GM03348 (cell line): ENCODE measurements at regions not wholly inside any gene's neighbourhood (a gene's known extent, or its start where the extent isn't known, plus 50 kb on each side); places are given as distances from the start of the nearest gene placed in this dataset.

Experiments used
- DNase-seq: peaks from one replicate; pipeline ENCODE4 v3.0.0; 2012; ENCODE audit warnings: low spot score

DNA sequence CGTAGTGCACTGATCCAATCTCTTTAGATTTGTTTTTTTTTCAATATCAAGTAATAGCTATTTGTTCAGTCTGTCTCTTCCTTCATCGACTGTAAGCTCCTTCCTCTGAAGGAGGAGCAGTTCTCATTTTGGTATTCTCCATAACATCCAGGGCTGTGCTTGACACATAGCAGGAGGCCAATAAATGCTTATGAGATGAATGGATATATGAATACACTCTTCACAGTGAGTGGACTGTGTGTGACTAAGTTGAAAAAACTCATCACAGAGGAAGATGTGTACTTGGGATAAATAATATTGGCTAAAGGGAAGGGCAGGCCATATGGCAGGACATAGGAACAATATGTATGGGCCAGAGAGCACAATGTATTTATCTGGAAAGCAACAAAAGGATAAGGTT is 205.3 kb upstream of the PRICKLE1 start:
- DNase-seq: no peak

GRCh38 chr12:42793166-42793565 is 203.6 kb upstream of the PRICKLE1 start:
- DNase-seq: no peak

DNA sequence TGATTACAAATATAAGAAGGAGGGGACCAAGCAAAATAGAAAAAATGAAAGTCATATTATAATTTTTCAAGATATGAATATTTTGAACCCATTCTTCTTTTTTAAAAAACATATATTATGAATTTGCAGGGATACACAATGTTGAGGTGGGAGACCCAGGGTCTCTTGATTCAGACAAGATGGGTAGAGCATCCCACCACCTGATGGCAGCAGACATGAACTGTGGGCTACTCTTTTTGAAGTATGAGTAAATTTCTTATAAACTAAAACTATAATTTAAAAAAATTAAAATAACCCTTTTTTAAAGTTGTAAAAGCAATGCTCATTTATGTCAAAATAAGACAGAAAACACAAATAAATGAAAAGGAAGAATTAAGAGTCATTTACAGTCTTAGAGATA is 202.7 kb upstream of the PRICKLE1 start:
- DNase-seq: no peak

DNA sequence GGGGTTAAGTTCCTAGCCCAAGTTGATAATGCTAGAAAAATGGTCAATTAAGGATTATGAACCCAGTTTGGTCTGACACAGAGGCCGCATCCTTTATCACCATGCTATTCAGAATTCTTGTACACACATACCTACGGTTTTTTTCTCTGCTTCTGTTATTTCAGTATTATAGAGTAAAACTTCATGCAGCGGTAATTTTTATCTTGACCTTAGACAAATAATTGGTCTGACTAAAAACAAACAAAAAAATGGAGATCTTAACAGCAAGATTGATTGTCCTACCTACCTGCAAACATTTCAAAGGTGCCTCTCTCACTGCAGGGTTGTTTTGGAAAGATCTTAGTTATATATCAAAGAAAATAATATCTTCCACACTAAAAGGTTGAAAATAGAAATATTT is 201.9 kb upstream of the PRICKLE1 start:
- DNase-seq: no peak

GRCh38 chr12:42790761-42791151 is 201.2 kb upstream of the PRICKLE1 start:
- peak; percentile 20 for DNase-seq

- DNase-seq: no peak
These were observed 200.5 kb upstream of the PRICKLE1 start for GRCh38 chr12:42789808-42790760.

- no peak for DNase-seq
These were observed 197.0 kb upstream of the PRICKLE1 start for GRCh38 chr12:42786400-42787148.

- no peak for DNase-seq
These were observed 196.4 kb upstream of the PRICKLE1 start for GRCh38 chr12:42785944-42786343.

DNA sequence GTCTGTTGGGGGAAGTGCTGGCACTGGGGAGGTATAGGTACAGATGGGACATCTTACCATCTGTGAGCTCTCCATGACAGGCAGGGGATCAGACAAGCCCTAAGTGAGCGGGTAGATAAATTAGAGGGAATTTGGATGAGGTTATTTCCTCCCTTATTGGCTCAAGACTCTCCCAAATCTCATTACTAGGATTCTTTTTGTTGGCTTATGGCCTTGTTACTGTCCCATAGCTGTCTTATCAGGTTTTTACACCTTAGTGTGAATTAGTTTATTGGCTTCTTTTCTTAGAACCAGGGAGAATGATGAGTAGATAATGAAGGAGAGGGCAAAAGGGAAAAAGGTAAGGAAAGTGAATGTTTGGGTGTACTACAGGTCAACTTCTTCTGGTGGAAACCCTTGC is 191.1 kb upstream of the PRICKLE1 start:
- DNase-seq: no peak

- peak; percentile 35 for DNase-seq
These were observed 189.8 kb upstream of the PRICKLE1 start for GRCh38 chr12:42779186-42779859.

GRCh38 chr12:42776396-42776795 is 186.8 kb upstream of the PRICKLE1 start:
- DNase-seq: no peak

DNA sequence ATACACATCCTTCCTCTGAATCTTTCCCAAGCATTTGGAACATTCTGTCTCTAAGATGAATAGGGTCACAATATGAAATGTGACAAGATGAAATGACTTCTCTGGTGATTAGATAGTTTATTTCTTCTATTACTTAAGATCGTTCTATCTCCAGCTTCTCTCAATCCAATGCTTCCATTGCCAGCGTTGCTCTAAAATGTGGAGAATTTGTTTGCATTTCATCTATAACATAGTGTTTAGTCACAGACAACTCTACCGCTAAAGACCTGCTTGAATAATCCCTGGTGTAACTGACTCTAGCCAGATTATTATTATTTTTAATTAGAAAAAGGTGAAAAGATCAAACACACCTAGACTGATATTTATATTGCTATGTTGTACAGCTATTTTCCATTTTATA is 184.7 kb upstream of the PRICKLE1 start:
- no peak for DNase-seq

- no peak for DNase-seq
These were observed 180.7 kb upstream of the PRICKLE1 start for GRCh38 chr12:42770261-42770660.

DNA sequence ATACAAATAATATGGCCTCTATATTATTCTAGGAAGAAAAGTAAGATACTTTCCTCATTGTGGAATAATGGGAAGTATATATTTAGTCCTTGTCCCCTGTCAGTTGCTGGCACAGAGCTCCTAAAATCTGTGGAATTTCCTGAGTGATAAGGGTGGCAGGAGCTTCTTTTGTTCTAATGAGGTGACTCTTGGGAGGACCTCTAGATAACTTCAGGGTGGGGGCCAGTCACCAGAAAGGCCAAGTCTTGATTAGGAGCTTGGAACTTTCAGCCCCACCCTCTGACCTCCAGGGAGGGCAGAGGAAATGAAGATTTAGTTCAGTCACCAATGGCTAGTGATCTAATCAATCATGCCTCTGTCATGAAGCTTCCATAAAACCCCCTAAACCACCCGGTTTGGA is 179.9 kb upstream of the PRICKLE1 start:
- DNase-seq: no peak

DNA sequence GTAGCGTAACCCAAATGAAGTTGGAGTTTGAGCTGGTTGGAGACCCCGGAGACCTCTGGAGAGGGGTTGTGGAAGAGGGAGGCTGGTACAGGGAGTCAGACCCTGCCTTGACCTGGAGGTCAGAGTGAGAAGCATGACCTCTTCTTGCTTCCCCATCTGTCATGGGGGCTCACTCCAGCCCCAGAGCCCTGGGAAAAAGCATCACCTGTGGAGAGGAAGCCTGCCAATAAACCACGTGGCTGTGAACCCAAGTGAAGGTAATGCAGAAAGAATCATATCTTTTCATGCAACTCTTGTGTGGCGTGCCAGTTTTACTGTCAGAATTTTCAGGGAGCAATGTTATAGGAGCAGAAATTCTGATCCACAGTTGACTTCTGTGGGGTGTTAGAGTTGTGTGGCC is 178.5 kb upstream of the PRICKLE1 start:
- no peak for DNase-seq

- no peak for DNase-seq
These were observed 177.9 kb upstream of the PRICKLE1 start for GRCh38 chr12:42767326-42767954.

DNA sequence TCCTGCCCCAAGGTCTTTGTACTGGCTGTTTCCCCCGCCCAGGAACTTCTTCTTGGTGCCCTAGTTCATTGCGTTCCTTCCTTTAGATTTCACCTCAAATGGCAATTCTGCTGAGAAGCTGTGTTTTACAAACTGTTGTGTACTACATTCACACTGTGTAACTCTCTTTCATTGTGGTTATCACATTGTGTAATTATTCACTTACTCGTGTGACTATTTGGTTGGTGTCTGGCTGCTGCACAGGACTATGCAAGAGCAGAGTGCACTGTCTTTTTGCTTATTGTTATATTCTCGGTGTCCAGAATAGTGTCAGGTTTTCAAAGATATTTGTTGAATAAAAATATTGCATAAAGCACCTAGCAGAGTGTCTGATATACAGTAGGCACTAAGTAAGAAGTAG is 177.2 kb upstream of the PRICKLE1 start:
- no peak for DNase-seq

GRCh38 chr12:42766026-42766425 is 176.5 kb upstream of the PRICKLE1 start:
- DNase-seq: no peak

- no peak for DNase-seq
These were observed 174.1 kb upstream of the PRICKLE1 start for GRCh38 chr12:42763682-42764081.

DNA sequence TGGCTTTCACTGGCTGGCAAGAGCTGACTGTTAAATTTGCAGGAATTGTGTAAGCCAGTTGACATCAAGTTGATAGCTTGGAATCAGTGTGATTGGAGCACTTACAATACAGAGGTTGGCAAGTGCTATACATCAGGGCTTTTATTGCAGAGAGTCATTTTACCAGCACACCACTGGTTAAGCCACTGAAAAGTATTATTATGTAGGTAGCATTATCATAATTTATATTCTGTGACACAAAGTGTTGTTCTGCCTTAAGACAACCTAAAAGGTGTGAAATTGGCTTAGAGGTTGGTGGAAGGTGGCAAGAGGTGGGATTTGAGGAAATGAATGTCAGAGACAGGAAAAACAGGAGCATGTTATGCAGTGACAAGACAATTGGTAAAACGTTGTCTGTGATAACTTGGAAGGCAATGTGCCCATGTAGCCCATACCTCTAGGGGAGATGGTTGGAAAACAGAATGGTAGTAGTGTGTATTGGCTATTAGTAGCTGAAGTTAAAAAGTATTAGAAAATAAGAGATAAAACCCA is 172.9 kb upstream of the PRICKLE1 start:
- DNase-seq: no peak

- no peak for DNase-seq
These were observed 172.2 kb upstream of the PRICKLE1 start for GRCh38 chr12:42761601-42762350.
